CD4-positive, alpha-beta T cell (primary cell): ENCODE measurements at regions not wholly inside any gene's neighbourhood (a gene's known extent, or its start where the extent isn't known, plus 50 kb on each side); places are given as distances from the start of the nearest gene placed in this dataset.
A peak's percentile ranks its signal among the peaks of the same experiment; 100 is the strongest.

Experiments
- ATAC-seq: fragments of 200-7000 bp; cut with Tn5 transposase; one replicate; pipeline ENCODE4 v1.10.0; 2022; ENCODE audit warnings: mild to moderate bottlenecking; ENCODE audit not compliant: poor library complexity
- CTCF ChIA-PET: fragments of 350-600 bp; sonication (Branson Sonifier 250); formaldehyde crosslinking; loops from one replicate; lab custom pipeline; 2021; ENCODE audit warnings: antibody characterized with exemption, inconsistent platforms; lab: Charles Lee
- POLR2A ChIA-PET: fragments of 350-600 bp; sonication (Branson Sonifier 250); formaldehyde crosslinking; loops from one replicate; lab custom pipeline; 2021; ENCODE audit warnings: antibody characterized with exemption, inconsistent platforms; lab: Charles Lee
- DNase-seq, 14 experiments: peaks; one replicate each; pipeline ENCODE4 v3.0.0-alpha.2; 2013 to 2020; ENCODE audit warnings: mixed read lengths in 2 of 14
- H3K27ac ChIP-seq, 2 donors: one replicate each; pipeline versions ENCODE4 v1.5.1 to v1.7.0; 2013; ENCODE audit warnings: low read length in 2 of 2, low read depth in 1 of 2, mild to moderate bottlenecking in 1 of 2
- H3K27me3 ChIP-seq, 2 experiments: 1 replicate in 1 of 2; 2 replicates in 1 of 2; pipeline versions ENCODE4 v1.6.1 to v1.7.0; 2013; ENCODE audit warnings: low read length in 2 of 2, control low read depth in 1 of 2, mild to moderate bottlenecking in 1 of 2, moderate library complexity in 1 of 2; ENCODE audit not compliant: insufficient read depth in 2 of 2, control insufficient read depth in 1 of 2
- H3K36me3 ChIP-seq: one replicate; pipeline ENCODE4 v1.6.1; 2013; ENCODE audit warnings: low read length, control low read depth; ENCODE audit not compliant: insufficient read depth
- H3K4me1 ChIP-seq: one replicate; pipeline ENCODE4 v1.6.1; 2013; ENCODE audit warnings: low read length, control low read depth; ENCODE audit not compliant: insufficient read depth
- H3K4me3 ChIP-seq: one replicate; pipeline ENCODE4 v1.5.1; 2013; ENCODE audit warnings: mild to moderate bottlenecking, low read length, moderate library complexity
- H3K9me3 ChIP-seq, 2 experiments: 1 replicate in 1 of 2; 2 replicates in 1 of 2; pipeline versions ENCODE4 v1.6.1 to v1.7.0; 2013; ENCODE audit warnings: low read length in 2 of 2, mild to moderate bottlenecking in 2 of 2, control low read depth in 1 of 2, moderate library complexity in 1 of 2; ENCODE audit not compliant: control insufficient read depth in 1 of 2, insufficient read depth in 1 of 2
- H3K27ac Mint-ChIP-seq: one replicate; pipeline ENCODE4 v1.8.0; 2020; ENCODE audit warnings: mixed read lengths
- H3K27me3 Mint-ChIP-seq: one replicate; pipeline ENCODE4 v1.8.0; 2021; ENCODE audit warnings: mixed read lengths
- H3K36me3 Mint-ChIP-seq: one replicate; pipeline ENCODE4 v1.8.0; 2021; ENCODE audit warnings: low read depth, mixed read lengths
- H3K4me1 Mint-ChIP-seq: one replicate; pipeline ENCODE4 v1.8.0; 2021; ENCODE audit warnings: low read depth, mixed read lengths
- H3K4me3 Mint-ChIP-seq: one replicate; pipeline ENCODE4 v1.8.0; 2020; ENCODE audit warnings: mild to moderate bottlenecking, mixed read lengths
- H3K9me3 Mint-ChIP-seq: one replicate; pipeline ENCODE4 v1.8.0; 2020; ENCODE audit warnings: mixed read lengths
- intact Hi-C, 2 experiments: fragments of 100-400 bp; cut with DNase I in 1 of 2; cut with micrococcal nuclease in 1 of 2; formaldehyde crosslinking; loops; one replicate each; pipeline versions ENCODE4 v1.15.1 to v1.9.0; 2023 to 2025; cut with DNase I, micrococcal nuclease
- TF ChIP-seq, protein P1 (sequence below): fragments of 200-600 bp; IDR thresholded peaks from one replicate; pipeline ENCODE4 v1.8.0; 2022; ENCODE audit warnings: antibody characterized with exemption, mild to moderate bottlenecking

DNA sequence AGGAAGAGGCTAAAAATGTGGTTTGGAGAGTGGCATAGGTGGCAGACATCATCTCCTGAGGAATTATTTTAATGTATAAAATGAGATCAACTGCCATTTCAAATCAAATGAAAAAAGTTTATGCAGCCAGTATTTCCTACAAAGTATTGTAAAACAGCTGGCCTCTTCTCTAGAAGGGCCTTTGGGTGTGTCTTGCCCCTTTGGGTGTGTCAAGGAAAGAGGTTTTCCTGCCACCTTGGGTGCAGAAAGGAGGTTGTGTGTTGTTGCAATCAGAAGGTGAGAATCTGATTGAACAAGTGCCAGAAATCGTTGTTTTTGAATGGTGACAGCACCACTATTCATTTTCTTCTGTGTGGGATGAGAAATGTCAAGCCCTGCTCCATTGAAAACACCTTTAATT lies 127.4 kb downstream of the RMI1 start:
- H3K27ac ChIP-seq = no peak overlapping the region
- peaks cover 6% of the 10 kb centered on the region for H3K4me1 ChIP-seq
- DNase-seq (peak in 1 of 14 experiments; percentile 25), ATAC-seq (no peak)
- Mint-ChIP-seq H3K4me3 (no peak overlapping the region), H3K27me3 (peaks cover 36% of the 10 kb centered on the region), H3K9me3 (no peaks in the 10 kb centered on the region), H3K4me1 (peaks cover 24% of the 10 kb centered on the region), H3K36me3 (no peaks in the 10 kb centered on the region), H3K27ac (no peak overlapping the region)
- H3K36me3 ChIP-seq = no peaks in the 10 kb centered on the region
- peaks cover under 1 to 17% of the 10 kb centered on the region in 2 experiments for H3K27me3 ChIP-seq
- TF ChIP-seq, protein P1, sequence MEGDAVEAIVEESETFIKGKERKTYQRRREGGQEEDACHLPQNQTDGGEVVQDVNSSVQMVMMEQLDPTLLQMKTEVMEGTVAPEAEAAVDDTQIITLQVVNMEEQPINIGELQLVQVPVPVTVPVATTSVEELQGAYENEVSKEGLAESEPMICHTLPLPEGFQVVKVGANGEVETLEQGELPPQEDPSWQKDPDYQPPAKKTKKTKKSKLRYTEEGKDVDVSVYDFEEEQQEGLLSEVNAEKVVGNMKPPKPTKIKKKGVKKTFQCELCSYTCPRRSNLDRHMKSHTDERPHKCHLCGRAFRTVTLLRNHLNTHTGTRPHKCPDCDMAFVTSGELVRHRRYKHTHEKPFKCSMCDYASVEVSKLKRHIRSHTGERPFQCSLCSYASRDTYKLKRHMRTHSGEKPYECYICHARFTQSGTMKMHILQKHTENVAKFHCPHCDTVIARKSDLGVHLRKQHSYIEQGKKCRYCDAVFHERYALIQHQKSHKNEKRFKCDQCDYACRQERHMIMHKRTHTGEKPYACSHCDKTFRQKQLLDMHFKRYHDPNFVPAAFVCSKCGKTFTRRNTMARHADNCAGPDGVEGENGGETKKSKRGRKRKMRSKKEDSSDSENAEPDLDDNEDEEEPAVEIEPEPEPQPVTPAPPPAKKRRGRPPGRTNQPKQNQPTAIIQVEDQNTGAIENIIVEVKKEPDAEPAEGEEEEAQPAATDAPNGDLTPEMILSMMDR = no peak
- ChIA-PET POLR2A (no interaction called here), CTCF (no interaction called here)
- intact Hi-C loops = no loop called here
- H3K4me3 ChIP-seq = no peak overlapping the region
- no peaks in the 10 kb centered on the region for H3K9me3 ChIP-seq

DNA sequence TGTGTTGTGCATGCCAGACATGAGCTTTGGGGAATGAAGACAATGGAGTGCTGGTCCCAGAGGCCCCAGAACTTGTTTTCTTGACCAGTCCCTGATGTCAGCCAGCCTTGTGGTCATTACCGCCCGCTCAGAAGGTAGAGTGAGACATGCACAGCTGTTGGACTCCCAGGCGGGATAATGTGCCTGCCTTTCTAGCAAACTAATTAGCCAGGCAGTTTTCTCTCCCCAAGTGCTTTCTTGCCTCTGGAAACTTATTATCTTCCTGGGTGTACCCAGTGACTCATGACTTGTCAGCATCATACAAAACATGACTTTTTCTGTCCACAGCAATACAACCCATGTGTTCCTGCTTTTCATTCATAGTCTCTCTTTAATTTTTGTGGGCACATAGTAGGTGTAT lies 131.1 kb downstream of the RMI1 start:
- POLR2A ChIA-PET = no interaction called here
- peaks cover 2% of the 10 kb centered on the region for H3K9me3 Mint-ChIP-seq
- no peak overlapping the region for H3K27ac ChIP-seq
- H3K36me3 ChIP-seq = no peaks in the 10 kb centered on the region
- ATAC-seq (no peak), DNase-seq (no peak)
- H3K27me3 Mint-ChIP-seq = peaks cover 19% of the 10 kb centered on the region
- no peak overlapping the region for H3K4me3 ChIP-seq
- intact Hi-C loops = no loop called here
- H3K4me1 Mint-ChIP-seq = peaks cover 20% of the 10 kb centered on the region
- H3K4me3 Mint-ChIP-seq = no peak overlapping the region
- H3K27ac Mint-ChIP-seq = no peak overlapping the region
- H3K4me1 ChIP-seq = peaks cover 6% of the 10 kb centered on the region
- H3K27me3 ChIP-seq = peaks cover 0 to 3% of the 10 kb centered on the region in 2 experiments
- no peaks in the 10 kb centered on the region for H3K36me3 Mint-ChIP-seq
- TF ChIP-seq, protein P1 = no peak
- H3K9me3 ChIP-seq = peaks cover 0 to 6% of the 10 kb centered on the region in 2 experiments
- CTCF ChIA-PET = no interaction called here

DNA sequence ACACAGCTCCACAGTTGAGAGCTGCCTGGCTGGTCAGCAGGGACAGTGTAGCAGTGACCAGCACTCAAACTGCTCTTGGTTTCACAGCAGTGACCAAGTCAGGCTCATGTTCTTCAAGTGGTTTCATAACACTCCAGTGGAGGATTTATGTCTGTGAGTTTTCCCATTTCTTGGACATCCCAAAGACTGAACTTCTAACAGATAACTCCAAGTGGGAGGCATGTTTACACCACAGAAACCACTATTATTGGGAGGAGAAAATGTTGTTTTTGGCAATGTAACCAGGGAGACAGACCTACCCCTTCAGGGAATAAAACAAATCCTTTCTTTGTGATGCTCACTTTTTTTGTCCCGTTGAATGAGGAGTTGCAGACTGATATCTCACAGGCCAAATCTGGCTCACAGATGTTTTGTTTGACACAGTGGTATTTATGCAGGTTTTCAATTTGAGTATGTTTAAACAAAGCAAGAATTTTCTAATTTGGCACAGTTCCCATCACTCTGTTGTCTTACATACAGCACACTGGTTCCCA lies 141.5 kb downstream of the RMI1 start:
- no peak for ATAC-seq
- no peaks in the 10 kb centered on the region for H3K36me3 Mint-ChIP-seq
- CTCF ChIA-PET = no interaction called here
- intact Hi-C loops = no loop called here
- TF ChIP-seq, protein P1 = no peak
- H3K4me1 ChIP-seq = no peaks in the 10 kb centered on the region
- no peaks in the 10 kb centered on the region for H3K4me1 Mint-ChIP-seq
- no peak overlapping the region for H3K4me3 ChIP-seq
- no peaks in the 10 kb centered on the region for H3K36me3 ChIP-seq
- H3K9me3 Mint-ChIP-seq = peaks cover 3% of the 10 kb centered on the region
- POLR2A ChIA-PET = no interaction called here
- H3K27me3 ChIP-seq = peaks cover 7 to 11% of the 10 kb centered on the region in 2 experiments
- H3K4me3 Mint-ChIP-seq = no peak overlapping the region
- DNase-seq = no peak
- H3K27ac Mint-ChIP-seq = no peak overlapping the region
- H3K27me3 Mint-ChIP-seq = peaks cover 45% of the 10 kb centered on the region
- H3K27ac ChIP-seq = no peak overlapping the region
- peaks cover 0 to 5% of the 10 kb centered on the region in 2 experiments for H3K9me3 ChIP-seq
